ENCODE measurements at regions not wholly inside any gene's neighbourhood (a gene's known extent, or its start where the extent isn't known, plus 50 kb on each side); places are given as distances from the start of the nearest gene placed in this dataset.

DNA sequence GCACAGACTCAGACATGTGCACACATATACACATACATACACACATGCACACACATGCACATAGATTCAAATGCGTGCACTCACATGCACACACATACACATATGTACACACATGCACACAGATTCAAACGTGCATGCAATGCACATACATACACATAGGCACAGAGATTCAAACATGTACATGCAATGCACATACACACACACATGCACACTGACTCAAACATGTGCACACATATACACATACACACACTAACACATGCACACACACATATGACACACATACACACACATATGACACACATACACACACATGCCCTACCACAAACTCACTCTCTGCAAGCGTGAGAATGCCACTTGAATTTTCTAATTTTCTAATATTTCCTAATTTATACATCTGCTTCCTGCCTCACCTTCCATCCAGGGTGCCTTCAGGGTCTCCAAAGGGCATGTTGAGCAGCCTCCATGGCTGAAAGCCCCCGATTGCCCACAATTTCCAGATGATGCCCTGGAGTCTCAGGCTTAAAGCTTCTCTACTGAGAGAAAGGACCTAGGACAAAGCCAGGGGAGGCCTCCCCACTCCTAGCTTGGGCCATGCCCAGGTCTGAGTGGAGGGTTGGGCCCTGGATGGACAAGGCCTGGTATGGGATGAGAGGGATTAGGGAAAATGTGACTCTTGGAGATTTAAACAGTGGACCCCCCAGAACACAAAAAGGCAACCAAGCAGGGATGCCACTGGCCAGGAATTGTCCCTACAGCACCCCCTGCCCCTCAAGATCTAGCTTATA, 487.1 kb downstream of the TCERG1L start:
- TF ChIP-seq, protein P1, sequence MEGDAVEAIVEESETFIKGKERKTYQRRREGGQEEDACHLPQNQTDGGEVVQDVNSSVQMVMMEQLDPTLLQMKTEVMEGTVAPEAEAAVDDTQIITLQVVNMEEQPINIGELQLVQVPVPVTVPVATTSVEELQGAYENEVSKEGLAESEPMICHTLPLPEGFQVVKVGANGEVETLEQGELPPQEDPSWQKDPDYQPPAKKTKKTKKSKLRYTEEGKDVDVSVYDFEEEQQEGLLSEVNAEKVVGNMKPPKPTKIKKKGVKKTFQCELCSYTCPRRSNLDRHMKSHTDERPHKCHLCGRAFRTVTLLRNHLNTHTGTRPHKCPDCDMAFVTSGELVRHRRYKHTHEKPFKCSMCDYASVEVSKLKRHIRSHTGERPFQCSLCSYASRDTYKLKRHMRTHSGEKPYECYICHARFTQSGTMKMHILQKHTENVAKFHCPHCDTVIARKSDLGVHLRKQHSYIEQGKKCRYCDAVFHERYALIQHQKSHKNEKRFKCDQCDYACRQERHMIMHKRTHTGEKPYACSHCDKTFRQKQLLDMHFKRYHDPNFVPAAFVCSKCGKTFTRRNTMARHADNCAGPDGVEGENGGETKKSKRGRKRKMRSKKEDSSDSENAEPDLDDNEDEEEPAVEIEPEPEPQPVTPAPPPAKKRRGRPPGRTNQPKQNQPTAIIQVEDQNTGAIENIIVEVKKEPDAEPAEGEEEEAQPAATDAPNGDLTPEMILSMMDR (IDR thresholded peaks at IDR 0.05; ENCODE audit: insufficient read depth, low read depth, low read length, missing control alignments), result no peak
- no peak overlapping the region for H3K4me3 ChIP-seq (ENCODE audit: low read length)
- no peak for DNase-seq (ENCODE audit: low read depth)

DNA sequence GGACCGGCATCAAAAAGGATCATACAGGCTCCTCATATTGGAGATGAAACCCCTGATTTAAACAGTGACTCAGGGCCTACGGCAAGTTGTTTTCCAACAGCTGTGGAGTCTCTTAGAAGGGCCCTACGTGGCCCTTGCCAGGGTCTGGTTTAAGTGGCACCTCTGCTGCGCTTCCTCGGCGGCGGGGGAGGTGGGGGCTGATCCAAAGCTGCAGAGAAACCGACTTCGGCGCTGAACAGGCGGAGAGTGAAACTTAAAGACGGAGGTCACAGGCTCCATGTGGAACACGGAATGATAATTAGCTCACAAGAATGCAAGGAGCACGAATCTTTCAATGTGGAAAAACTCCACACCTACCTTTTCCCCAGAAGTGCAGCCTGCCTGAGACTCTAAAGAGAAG, 477.9 kb downstream of the TCERG1L start:
- TF ChIP-seq, protein P1 (IDR thresholded peaks at IDR 0.05; ENCODE audit: insufficient read depth, low read depth, low read length, missing control alignments), result no peak
- no peak overlapping the region for H3K4me3 ChIP-seq (ENCODE audit: low read length)
- DNase-seq (ENCODE audit: low read depth), result no peak

DNA sequence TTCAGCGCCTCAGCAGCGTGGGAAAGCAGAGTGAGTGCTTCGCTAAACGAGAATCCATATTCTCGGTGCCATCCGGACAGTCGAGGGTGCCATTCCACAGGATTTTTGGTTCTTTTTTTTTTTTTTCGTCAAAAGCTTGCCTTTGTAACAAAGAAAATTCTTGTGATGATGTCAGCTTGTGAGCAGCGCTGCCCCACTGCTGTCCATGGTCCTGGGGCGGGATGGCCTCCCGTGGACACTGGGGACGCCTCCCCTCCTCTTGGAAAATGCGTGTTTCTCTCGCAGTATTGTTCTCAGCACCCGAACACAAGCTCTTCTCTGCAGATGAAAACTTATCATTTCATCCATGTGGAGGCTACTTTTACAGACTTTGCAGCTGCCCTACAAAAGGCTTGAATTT, 477.4 kb downstream of the TCERG1L start:
- TF ChIP-seq, protein P1 (IDR thresholded peaks at IDR 0.05; ENCODE audit: insufficient read depth, low read depth, low read length, missing control alignments), result no peak
- DNase-seq (ENCODE audit: low read depth), result no peak
- no peak overlapping the region for H3K4me3 ChIP-seq (ENCODE audit: low read length)

DNA sequence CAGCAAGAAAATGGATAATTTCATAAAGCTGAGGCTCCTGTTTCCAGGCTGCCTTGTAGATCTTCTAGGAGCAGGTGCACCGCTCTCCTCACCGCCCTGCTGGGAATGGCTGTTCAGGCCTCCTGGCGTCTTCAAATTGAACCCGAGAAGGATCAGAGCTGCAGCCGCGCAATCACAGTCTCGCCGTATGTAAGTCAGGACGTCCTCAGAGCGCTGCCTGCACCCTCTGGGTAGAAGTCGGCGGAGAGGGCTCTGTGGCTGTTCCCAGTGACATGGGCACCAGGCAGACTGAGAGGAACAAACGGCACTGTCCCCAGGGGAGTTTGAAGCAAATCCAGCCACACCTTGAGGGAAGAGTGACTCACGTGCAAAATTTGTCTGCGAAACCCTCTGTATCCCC, 476.9 kb downstream of the TCERG1L start:
- DNase-seq (ENCODE audit: low read depth), result no peak
- TF ChIP-seq, protein P1 (IDR thresholded peaks at IDR 0.05; ENCODE audit: insufficient read depth, low read depth, low read length, missing control alignments), result no peak
- H3K4me3 ChIP-seq (ENCODE audit: low read length), result no peak overlapping the region

DNA sequence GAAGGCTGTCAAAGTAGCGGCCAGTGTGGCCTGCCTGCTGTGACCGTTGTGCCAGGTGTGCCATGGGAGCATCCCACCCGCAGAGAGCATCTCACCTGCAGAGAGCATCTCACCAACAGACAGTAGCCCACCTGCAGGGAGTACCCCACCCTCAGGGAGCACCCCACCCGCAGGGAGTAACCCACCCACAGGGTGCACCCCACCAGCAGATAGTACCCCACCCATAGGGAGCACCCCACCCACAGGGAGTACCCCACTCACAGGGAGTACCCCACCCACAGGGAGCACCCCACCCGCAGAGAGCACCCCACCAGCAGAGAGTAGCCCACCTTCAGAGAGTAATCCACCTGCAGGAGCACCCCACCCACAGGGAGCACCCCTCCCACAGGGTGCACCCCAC, 476.5 kb downstream of the TCERG1L start:
- TF ChIP-seq, protein P1 (IDR thresholded peaks at IDR 0.05; ENCODE audit: insufficient read depth, low read depth, low read length, missing control alignments), result no peak
- H3K4me3 ChIP-seq (ENCODE audit: low read length), result no peak overlapping the region
- no peak for DNase-seq (ENCODE audit: low read depth)

DNA sequence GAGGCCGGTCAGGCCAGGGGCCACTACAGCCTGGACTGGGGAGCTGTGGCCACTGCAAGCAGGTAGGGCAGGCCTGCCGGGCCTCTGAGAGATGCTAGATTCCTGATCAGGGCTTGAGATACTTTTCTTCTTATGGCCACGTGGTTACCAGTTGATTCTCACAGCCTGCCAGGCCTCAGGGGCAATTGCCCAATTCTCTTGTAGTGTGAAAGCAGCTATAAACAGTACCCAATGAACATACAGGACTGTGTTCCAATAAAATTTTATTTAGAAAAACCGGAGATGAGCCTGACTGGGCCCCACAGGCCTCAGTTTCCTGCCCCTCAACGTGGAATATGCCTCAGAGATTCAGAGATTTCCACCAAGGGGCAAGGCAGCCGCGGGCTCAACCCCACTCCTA, 475.2 kb downstream of the TCERG1L start:
- TF ChIP-seq, protein P1 (IDR thresholded peaks at IDR 0.05; ENCODE audit: insufficient read depth, low read depth, low read length, missing control alignments), result no peak
- no peak overlapping the region for H3K4me3 ChIP-seq (ENCODE audit: low read length)
- no peak for DNase-seq (ENCODE audit: low read depth)

Data from epithelial cell of esophagus (primary cell).